Neural progenitor cell (in vitro differentiated cells): ENCODE measurements at regions not wholly inside any gene's neighbourhood (a gene's known extent, or its start where the extent isn't known, plus 50 kb on each side); places are given as distances from the start of the nearest gene placed in this dataset.

Experiments used
- DNase-seq: peaks from one replicate; pipeline ENCODE4 v3.0.0-alpha.2; 2016; ENCODE audit warnings: low spot score
- H2AFZ ChIP-seq: fragments of 200-600 bp; sonication (generic); replicated peaks from 2 replicates; pipeline ENCODE4 v1.6.1; 2016; ENCODE audit warnings: antibody characterized with exemption
- H3F3A ChIP-seq: fragments of 200-600 bp; sonication (generic); 2 replicates; pipeline ENCODE4 v1.6.1; 2016; ENCODE audit warnings: antibody characterized with exemption, low read depth
- H3K27ac ChIP-seq: fragments of 200-600 bp; sonication (generic); 2 replicates; pipeline ENCODE4 v1.5.1; 2016; ENCODE audit warnings: mild to moderate bottlenecking
- H3K27me3 ChIP-seq: fragments of 200-600 bp; sonication (generic); 2 replicates; pipeline ENCODE4 v1.6.1; 2016; ENCODE audit warnings: mild to moderate bottlenecking, moderate library complexity
- H3K36me3 ChIP-seq: fragments of 200-600 bp; sonication (generic); 2 replicates; pipeline ENCODE4 v1.5.1; 2016
- H3K4me1 ChIP-seq: fragments of 200-600 bp; sonication (generic); 2 replicates; pipeline ENCODE4 v1.6.1; 2016; ENCODE audit warnings: mixed run types
- H3K4me2 ChIP-seq: fragments of 200-600 bp; sonication (generic); 2 replicates; pipeline ENCODE4 v1.6.1; 2016
- H3K4me3 ChIP-seq: fragments of 200-600 bp; sonication (generic); 2 replicates; pipeline ENCODE4 v1.5.1; 2016
- H3K79me2 ChIP-seq: fragments of 200-600 bp; sonication (generic); 2 replicates; pipeline ENCODE4 v1.6.1; 2016; ENCODE audit warnings: low read depth
- H3K9ac ChIP-seq: fragments of 200-600 bp; sonication (generic); 2 replicates; pipeline ENCODE4 v1.6.1; 2016
- H3K9me3 ChIP-seq: fragments of 200-600 bp; sonication (generic); 2 replicates; pipeline ENCODE4 v1.5.1; 2016; ENCODE audit warnings: low read depth
- H4K20me1 ChIP-seq: fragments of 200-600 bp; sonication (generic); 2 replicates; pipeline ENCODE4 v1.6.1; 2016; ENCODE audit warnings: low read depth
- H3K27ac Mint-ChIP-seq: 3 replicates; pipeline ENCODE4 v1.8.0; 2021; ENCODE audit warnings: mixed read lengths
- H3K27me3 Mint-ChIP-seq: 2 replicates; pipeline ENCODE4 v1.8.0; 2022; ENCODE audit warnings: low read depth, mild to moderate bottlenecking, inconsistent platforms, moderate library complexity, mixed read lengths; ENCODE audit not compliant: insufficient read depth
- H3K36me3 Mint-ChIP-seq: 3 replicates; pipeline ENCODE4 v1.8.0; 2021; ENCODE audit warnings: mixed read lengths
- H3K4me1 Mint-ChIP-seq: 3 replicates; pipeline ENCODE4 v1.8.0; 2021; ENCODE audit warnings: mixed read lengths
- H3K4me3 Mint-ChIP-seq: 3 replicates; pipeline ENCODE4 v1.8.0; 2021; ENCODE audit warnings: mild to moderate bottlenecking, moderate library complexity, mixed read lengths
- H3K9me3 Mint-ChIP-seq: 3 replicates; pipeline ENCODE4 v1.8.0; 2020; ENCODE audit warnings: mixed read lengths
- EZH2 ChIP-seq: fragments of 200-600 bp; sonication (generic); IDR thresholded peaks from 2 replicates; pipeline ENCODE4 v1.6.1; 2017; ENCODE audit warnings: antibody characterized with exemption, mild to moderate bottlenecking, moderate library complexity
- EZH2phosphoT487 ChIP-seq: fragments of 200-600 bp; sonication (generic); IDR thresholded peaks from 2 replicates; pipeline ENCODE4 v1.6.1; 2017; ENCODE audit warnings: antibody characterized with exemption
- TF ChIP-seq, protein P1 (sequence below): fragments of 200-600 bp; sonication (generic); IDR thresholded peaks from 2 replicates; pipeline ENCODE4 v1.5.1; 2017; ENCODE audit warnings: antibody characterized with exemption, mild to moderate bottlenecking

DNA sequence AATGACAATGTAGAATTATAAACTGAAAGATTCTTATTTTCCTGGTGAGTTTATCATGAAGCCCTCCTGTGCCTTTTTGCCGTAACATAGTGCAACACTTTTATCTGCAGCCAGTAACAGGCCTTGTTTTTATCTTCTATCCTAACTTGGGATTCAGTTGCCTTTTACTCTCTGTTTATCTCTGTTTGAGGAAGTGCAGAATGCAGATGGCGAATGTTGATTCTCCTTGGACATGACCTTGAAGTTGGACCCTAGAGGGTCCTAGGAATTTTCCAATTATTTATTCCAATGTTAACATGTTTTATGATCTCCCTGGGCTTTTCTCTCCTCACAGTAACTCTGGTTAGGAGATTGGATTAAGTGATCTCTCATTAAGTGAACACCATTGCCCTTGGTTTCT, 165.0 kb downstream of the FMR1NB start:
- DNase-seq = no peak
- TF ChIP-seq EZH2phosphoT487 (no peak), EZH2 (no peak)
- TF ChIP-seq, protein P1, sequence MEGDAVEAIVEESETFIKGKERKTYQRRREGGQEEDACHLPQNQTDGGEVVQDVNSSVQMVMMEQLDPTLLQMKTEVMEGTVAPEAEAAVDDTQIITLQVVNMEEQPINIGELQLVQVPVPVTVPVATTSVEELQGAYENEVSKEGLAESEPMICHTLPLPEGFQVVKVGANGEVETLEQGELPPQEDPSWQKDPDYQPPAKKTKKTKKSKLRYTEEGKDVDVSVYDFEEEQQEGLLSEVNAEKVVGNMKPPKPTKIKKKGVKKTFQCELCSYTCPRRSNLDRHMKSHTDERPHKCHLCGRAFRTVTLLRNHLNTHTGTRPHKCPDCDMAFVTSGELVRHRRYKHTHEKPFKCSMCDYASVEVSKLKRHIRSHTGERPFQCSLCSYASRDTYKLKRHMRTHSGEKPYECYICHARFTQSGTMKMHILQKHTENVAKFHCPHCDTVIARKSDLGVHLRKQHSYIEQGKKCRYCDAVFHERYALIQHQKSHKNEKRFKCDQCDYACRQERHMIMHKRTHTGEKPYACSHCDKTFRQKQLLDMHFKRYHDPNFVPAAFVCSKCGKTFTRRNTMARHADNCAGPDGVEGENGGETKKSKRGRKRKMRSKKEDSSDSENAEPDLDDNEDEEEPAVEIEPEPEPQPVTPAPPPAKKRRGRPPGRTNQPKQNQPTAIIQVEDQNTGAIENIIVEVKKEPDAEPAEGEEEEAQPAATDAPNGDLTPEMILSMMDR = no peak
- Histone ChIP-seq H3K4me3 (no peak overlapping the region), H3K9ac (no peak overlapping the region), H2AFZ (no peak overlapping the region), H3K4me1 (no peaks in the 10 kb centered on the region), H3K79me2 (no peaks in the 10 kb centered on the region), H3F3A (no peaks in the 10 kb centered on the region), H3K27ac (no peak overlapping the region), H4K20me1 (no peaks in the 10 kb centered on the region), H3K36me3 (no peaks in the 10 kb centered on the region), H3K9me3 (no peaks in the 10 kb centered on the region), H3K4me2 (no peak overlapping the region), H3K27me3 (no peaks in the 10 kb centered on the region)
- no peaks in the 10 kb centered on the region for H3K36me3 Mint-ChIP-seq
- no peaks in the 10 kb centered on the region for H3K27me3 Mint-ChIP-seq
- H3K27ac Mint-ChIP-seq = no peak overlapping the region
- no peaks in the 10 kb centered on the region for H3K4me1 Mint-ChIP-seq
- H3K9me3 Mint-ChIP-seq = no peaks in the 10 kb centered on the region
- H3K4me3 Mint-ChIP-seq = no peak overlapping the region

DNA sequence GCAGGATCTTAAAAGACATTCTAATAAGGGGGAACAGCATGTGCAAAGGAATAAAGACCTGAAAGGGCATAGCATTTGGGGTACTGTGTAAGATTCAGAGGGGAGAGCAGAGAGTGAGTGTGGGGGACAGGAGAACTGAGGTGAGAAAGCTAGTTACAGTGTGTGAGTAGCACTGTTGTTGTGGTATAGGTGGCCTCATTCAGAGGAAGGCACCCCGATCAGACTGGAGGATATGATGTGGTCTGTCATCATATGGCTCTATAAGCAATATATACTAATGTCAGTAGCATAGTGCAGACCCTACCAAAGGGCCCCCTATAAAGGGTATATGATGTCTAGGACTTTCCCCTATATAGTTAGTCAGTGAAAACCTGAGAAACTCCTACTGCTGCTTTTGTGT, 175.8 kb downstream of the FMR1NB start:
- Mint-ChIP-seq H3K4me1 (no peaks in the 10 kb centered on the region), H3K9me3 (no peaks in the 10 kb centered on the region), H3K27ac (no peak overlapping the region), H3K27me3 (peaks cover 2% of the 10 kb centered on the region), H3K4me3 (no peak overlapping the region), H3K36me3 (no peaks in the 10 kb centered on the region)
- Histone ChIP-seq H3K36me3 (no peaks in the 10 kb centered on the region), H4K20me1 (no peaks in the 10 kb centered on the region), H3K4me2 (no peak overlapping the region), H3K4me1 (no peaks in the 10 kb centered on the region), H3K9me3 (no peaks in the 10 kb centered on the region), H3K27ac (no peak overlapping the region), H3K27me3 (no peaks in the 10 kb centered on the region), H3K9ac (no peak overlapping the region), H3K79me2 (no peaks in the 10 kb centered on the region), H2AFZ (no peak overlapping the region), H3F3A (no peaks in the 10 kb centered on the region), H3K4me3 (no peak overlapping the region)
- TF ChIP-seq EZH2phosphoT487 = no peak
- TF ChIP-seq EZH2 = no peak
- TF ChIP-seq, protein P1 = no peak
- DNase-seq = no peak

DNA sequence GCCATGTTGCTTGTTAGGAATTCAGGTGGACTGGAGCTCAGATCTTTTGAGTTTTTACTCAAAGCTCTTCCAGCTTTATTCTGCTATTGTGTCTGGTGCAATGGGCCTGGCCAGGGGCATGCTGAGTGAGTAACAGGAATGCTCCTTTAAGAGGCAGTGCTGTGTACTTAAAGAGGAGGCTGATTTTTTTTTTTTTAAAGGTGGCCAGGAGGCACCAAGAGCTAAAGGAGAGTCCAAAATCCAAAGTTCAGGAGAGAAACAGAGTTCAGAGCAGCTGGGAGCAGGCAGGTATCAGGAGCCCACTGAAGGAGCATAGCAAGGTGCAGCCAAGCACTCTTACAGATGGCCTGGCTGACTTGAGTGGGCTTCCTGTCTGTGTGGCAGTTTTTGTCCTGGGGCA, 178.7 kb downstream of the FMR1NB start:
- Histone ChIP-seq H3K27ac (no peak overlapping the region), H3K9ac (no peak overlapping the region), H3K9me3 (no peaks in the 10 kb centered on the region), H3K4me3 (no peak overlapping the region), H3K36me3 (no peaks in the 10 kb centered on the region), H3K4me2 (peak overlapping the region; percentile 20), H4K20me1 (no peaks in the 10 kb centered on the region), H3K27me3 (no peaks in the 10 kb centered on the region), H3K79me2 (no peaks in the 10 kb centered on the region), H3K4me1 (no peaks in the 10 kb centered on the region), H2AFZ (no peak overlapping the region), H3F3A (no peaks in the 10 kb centered on the region)
- H3K4me1 Mint-ChIP-seq = no peaks in the 10 kb centered on the region
- H3K27ac Mint-ChIP-seq = no peak overlapping the region
- no peak for TF ChIP-seq EZH2phosphoT487
- TF ChIP-seq, protein P1 = no peak
- no peak for TF ChIP-seq EZH2
- no peaks in the 10 kb centered on the region for H3K36me3 Mint-ChIP-seq
- peak; percentile 41 for DNase-seq
- peaks cover 2% of the 10 kb centered on the region for H3K27me3 Mint-ChIP-seq
- H3K9me3 Mint-ChIP-seq = peaks cover 2% of the 10 kb centered on the region
- no peak overlapping the region for H3K4me3 Mint-ChIP-seq
